CD4-positive, CD25-positive, alpha-beta regulatory T cell (primary cell): ENCODE measurements at regions not wholly inside any gene's neighbourhood (a gene's known extent, or its start where the extent isn't known, plus 50 kb on each side); places are given as distances from the start of the nearest gene placed in this dataset.
A peak's percentile ranks its signal among the peaks of the same experiment; 100 is the strongest.

ENCODE experiments used
- ATAC-seq, 2 donors: fragments of 150-1000 bp; cut with Tn5 transposase; one replicate each; pipeline ENCODE4 v1.10.0; 2021; ENCODE audit warnings: low read depth in 2 of 2, moderate number of reproducible peaks in 2 of 2, moderate library complexity in 1 of 2
- DNase-seq, 3 donors: peaks; one replicate each; pipeline versions ENCODE4 v3.0.0 to v3.0.0-alpha.2; 2012 to 2022; ENCODE audit warnings: mixed read lengths in 1 of 3
- H3K27ac ChIP-seq: one replicate; pipeline ENCODE4 v1.7.0; 2013; ENCODE audit warnings: mild to moderate bottlenecking, low read length; ENCODE audit not compliant: insufficient read depth, poor library complexity, severe bottlenecking
- H3K27me3 ChIP-seq: one replicate; pipeline ENCODE4 v1.7.0; 2013; ENCODE audit warnings: low read length; ENCODE audit not compliant: control insufficient read depth, insufficient read depth
- H3K36me3 ChIP-seq: one replicate; pipeline ENCODE4 v1.7.0; 2013; ENCODE audit warnings: mild to moderate bottlenecking, low read length, moderate library complexity; ENCODE audit not compliant: control insufficient read depth, insufficient read depth
- H3K4me1 ChIP-seq: 2 replicates; pipeline ENCODE4 v1.7.0; 2013; ENCODE audit warnings: mild to moderate bottlenecking, low read length; ENCODE audit not compliant: insufficient read depth, control insufficient read depth, poor library complexity, severe bottlenecking
- H3K4me3 ChIP-seq: one replicate; pipeline ENCODE4 v1.7.0; 2013; ENCODE audit warnings: low read depth, mild to moderate bottlenecking, low read length, moderate library complexity
- H3K9me3 ChIP-seq, 2 experiments: 1 replicate in 1 of 2; 2 replicates in 1 of 2; pipeline ENCODE4 v1.7.0; 2013; ENCODE audit warnings: low read length in 2 of 2, mild to moderate bottlenecking in 1 of 2, moderate library complexity in 1 of 2; ENCODE audit not compliant: control insufficient read depth in 2 of 2
- H3K27ac Mint-ChIP-seq, 3 donors: one replicate each; pipeline ENCODE4 v1.8.0; 2020 to 2022; ENCODE audit warnings: mild to moderate bottlenecking in 3 of 3, mixed read lengths in 3 of 3, moderate library complexity in 2 of 3
- H3K27me3 Mint-ChIP-seq: one replicate; pipeline ENCODE4 v1.8.0; 2022; ENCODE audit warnings: mild to moderate bottlenecking, mixed read lengths
- H3K36me3 Mint-ChIP-seq: one replicate; pipeline ENCODE4 v1.8.0; 2020; ENCODE audit warnings: mixed read lengths
- H3K4me1 Mint-ChIP-seq, 4 donors: one replicate each; pipeline ENCODE4 v1.8.0; 2020 to 2022; ENCODE audit warnings: mixed read lengths in 4 of 4, mild to moderate bottlenecking in 1 of 4
- H3K4me3 Mint-ChIP-seq, 4 donors: one replicate each; pipeline ENCODE4 v1.8.0; 2020 to 2022; ENCODE audit warnings: mild to moderate bottlenecking in 4 of 4, mixed read lengths in 4 of 4, moderate library complexity in 3 of 4
- H3K9me3 Mint-ChIP-seq, 7 donors: one replicate each; pipeline ENCODE4 v1.8.0; 2020 to 2022; ENCODE audit warnings: mixed read lengths in 7 of 7, mild to moderate bottlenecking in 3 of 7, moderate library complexity in 2 of 7

GRCh38 chr3:99084826-99085225 lies 183.3 kb upstream of the DCBLD2 start:
- no peaks in the 10 kb centered on the region for H3K27me3 ChIP-seq
- H3K4me3 ChIP-seq = no peak overlapping the region
- no peak overlapping the region for H3K27ac ChIP-seq
- no peak overlapping the region for H3K4me3 Mint-ChIP-seq
- no peak overlapping the region for H3K27ac Mint-ChIP-seq
- H3K4me1 ChIP-seq = no peaks in the 10 kb centered on the region
- H3K27me3 Mint-ChIP-seq = no peaks in the 10 kb centered on the region
- DNase-seq (no peak), ATAC-seq (no peak)
- no peaks in the 10 kb centered on the region for H3K9me3 ChIP-seq
- H3K36me3 ChIP-seq = no peaks in the 10 kb centered on the region
- no peaks in the 10 kb centered on the region for H3K36me3 Mint-ChIP-seq
- peaks cover 0 to 5% (median 0%) of the 10 kb centered on the region in 7 donors for H3K9me3 Mint-ChIP-seq
- H3K4me1 Mint-ChIP-seq = no peaks in the 10 kb centered on the region

DNA sequence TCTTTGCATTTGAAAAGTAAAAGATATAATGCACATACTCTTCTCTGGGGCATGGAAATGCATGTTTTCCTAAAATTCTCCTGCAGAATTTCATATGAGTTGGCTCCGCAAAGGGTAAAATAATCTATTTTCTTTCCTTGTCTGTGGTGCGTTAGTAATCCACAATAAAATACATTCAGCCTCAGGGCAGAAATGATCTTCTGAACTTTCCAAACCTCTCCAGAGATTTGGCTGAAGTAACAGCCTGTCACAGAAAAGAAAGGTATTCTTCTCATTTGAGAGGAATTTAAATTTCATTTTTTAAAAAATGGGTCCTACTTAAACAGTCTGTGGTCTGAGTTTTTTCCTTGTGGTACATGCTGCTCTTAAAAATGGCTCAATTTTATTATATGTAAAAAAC lies 182.7 kb upstream of the DCBLD2 start:
- H3K9me3 ChIP-seq = no peaks in the 10 kb centered on the region

DNA sequence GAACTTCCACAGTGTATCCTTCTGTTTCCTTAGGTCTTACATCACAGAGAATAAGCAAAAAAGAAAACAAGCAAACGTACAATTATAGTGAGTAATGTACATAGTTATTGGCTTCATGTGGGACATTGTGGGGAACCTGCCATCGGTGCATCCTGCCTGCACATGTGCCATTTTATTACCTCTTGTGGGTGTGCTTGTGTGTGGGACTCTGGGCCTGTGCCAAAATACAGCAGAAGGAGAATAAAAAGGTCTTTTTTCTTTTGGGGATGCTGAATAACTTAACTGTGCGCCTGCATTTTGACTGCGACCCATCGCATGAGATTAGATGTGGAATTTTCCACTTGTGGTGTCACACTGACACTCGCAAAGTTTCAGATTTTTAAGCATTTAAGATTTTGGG lies 169.6 kb upstream of the DCBLD2 start:
- no peak overlapping the region for H3K27ac ChIP-seq
- H3K36me3 Mint-ChIP-seq = no peaks in the 10 kb centered on the region
- no peak for ATAC-seq

More for the DNA sequence above, 182.7 kb upstream of the DCBLD2 start:
- Mint-ChIP-seq H3K36me3 (no peaks in the 10 kb centered on the region), H3K4me1 (no peaks in the 10 kb centered on the region), H3K27ac (no peak overlapping the region), H3K27me3 (no peaks in the 10 kb centered on the region), H3K9me3 (peaks cover 0 to 5% (median 0%) of the 10 kb centered on the region in 7 donors), H3K4me3 (no peak overlapping the region)
- H3K4me3 ChIP-seq = no peak overlapping the region
- H3K36me3 ChIP-seq = no peaks in the 10 kb centered on the region
- ATAC-seq (no peak), DNase-seq (no peak)
- no peaks in the 10 kb centered on the region for H3K4me1 ChIP-seq
- no peaks in the 10 kb centered on the region for H3K27me3 ChIP-seq
- no peak overlapping the region for H3K27ac ChIP-seq

DNA sequence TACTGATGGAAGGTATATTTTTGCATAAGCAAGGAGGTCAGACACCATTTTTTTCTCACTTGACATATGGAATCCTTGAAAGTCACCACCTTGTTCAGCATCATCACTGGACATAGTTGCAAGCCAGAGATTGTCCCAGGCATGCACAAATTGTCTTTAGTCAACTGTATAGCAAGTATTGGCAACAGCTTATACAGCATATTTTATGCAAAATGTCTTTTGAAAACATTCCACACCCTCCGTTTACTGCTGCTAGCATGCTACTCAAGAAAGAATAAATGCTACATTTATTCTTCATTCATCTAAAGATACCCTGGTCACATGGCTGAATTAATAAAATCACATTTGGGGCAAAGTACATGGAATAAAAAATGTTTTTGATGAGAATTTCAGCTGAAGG lies 168.5 kb upstream of the DCBLD2 start:
- ATAC-seq (no peak), DNase-seq (no peak)
- no peak overlapping the region for H3K27ac ChIP-seq
- H3K4me3 ChIP-seq = no peak overlapping the region
- peaks cover 0 to 19% (median 4%) of the 10 kb centered on the region in 7 donors for H3K9me3 Mint-ChIP-seq
- H3K36me3 ChIP-seq = no peaks in the 10 kb centered on the region
- no peaks in the 10 kb centered on the region for H3K36me3 Mint-ChIP-seq
- H3K27me3 Mint-ChIP-seq = no peaks in the 10 kb centered on the region
- H3K9me3 ChIP-seq = no peaks in the 10 kb centered on the region
- no peaks in the 10 kb centered on the region for H3K4me1 ChIP-seq
- no peaks in the 10 kb centered on the region for H3K4me1 Mint-ChIP-seq
- H3K27me3 ChIP-seq = no peaks in the 10 kb centered on the region
- no peak overlapping the region for H3K27ac Mint-ChIP-seq
- H3K4me3 Mint-ChIP-seq = no peak overlapping the region

More for the DNA sequence above, 169.6 kb upstream of the DCBLD2 start:
- Mint-ChIP-seq H3K27me3 (no peaks in the 10 kb centered on the region), H3K4me3 (no peak overlapping the region), H3K4me1 (no peaks in the 10 kb centered on the region), H3K27ac (no peak overlapping the region), H3K9me3 (peaks cover 0 to 12% (median 0%) of the 10 kb centered on the region in 7 donors)
- no peaks in the 10 kb centered on the region for H3K4me1 ChIP-seq
- DNase-seq = no peak
- no peaks in the 10 kb centered on the region for H3K27me3 ChIP-seq
- H3K9me3 ChIP-seq = no peaks in the 10 kb centered on the region
- H3K36me3 ChIP-seq = no peaks in the 10 kb centered on the region
- H3K4me3 ChIP-seq = no peak overlapping the region

DNA sequence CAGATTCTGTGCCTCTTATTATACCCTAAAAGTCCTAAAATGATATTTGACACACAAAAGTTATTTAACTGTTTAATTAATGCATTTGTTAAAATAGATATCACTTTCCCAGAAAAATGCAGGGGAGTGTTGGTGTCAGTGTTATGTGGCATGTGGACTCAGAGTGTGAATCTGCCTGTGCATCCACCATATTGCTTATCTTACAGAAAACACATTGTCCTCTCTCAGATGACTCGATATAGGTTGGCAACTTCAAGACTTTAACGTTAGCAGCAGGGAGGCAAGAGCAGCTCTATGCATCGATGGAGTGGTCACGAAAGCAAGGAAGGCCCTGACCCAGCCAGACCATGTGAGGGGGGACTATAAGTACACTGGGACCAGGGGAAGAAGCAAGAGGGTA lies 165.4 kb upstream of the DCBLD2 start:
- no peaks in the 10 kb centered on the region for H3K4me1 Mint-ChIP-seq
- no peaks in the 10 kb centered on the region for H3K4me1 ChIP-seq
- no peaks in the 10 kb centered on the region for H3K27me3 ChIP-seq
- no peak overlapping the region for H3K4me3 ChIP-seq
- H3K4me3 Mint-ChIP-seq = peak overlapping the region in 1 of 4 donors; percentile 33
- H3K27me3 Mint-ChIP-seq = no peaks in the 10 kb centered on the region
- no peaks in the 10 kb centered on the region for H3K36me3 Mint-ChIP-seq
- H3K9me3 Mint-ChIP-seq = peaks cover 0 to 18% (median 4%) of the 10 kb centered on the region in 7 donors
- ATAC-seq = no peak
- H3K9me3 ChIP-seq = no peaks in the 10 kb centered on the region
- H3K27ac ChIP-seq = no peak overlapping the region
- no peaks in the 10 kb centered on the region for H3K36me3 ChIP-seq
- no peak for DNase-seq
- no peak overlapping the region for H3K27ac Mint-ChIP-seq

GRCh38 chr3:99049164-99049563 lies 147.7 kb upstream of the DCBLD2 start:
- H3K36me3 ChIP-seq = no peaks in the 10 kb centered on the region
- H3K4me1 ChIP-seq = no peaks in the 10 kb centered on the region
- H3K27ac ChIP-seq = no peak overlapping the region
- Mint-ChIP-seq H3K36me3 (no peaks in the 10 kb centered on the region), H3K9me3 (peaks cover 0 to 11% (median 2%) of the 10 kb centered on the region in 7 donors), H3K27ac (no peak overlapping the region), H3K4me3 (no peak overlapping the region), H3K27me3 (no peaks in the 10 kb centered on the region), H3K4me1 (no peaks in the 10 kb centered on the region)
- ATAC-seq (no peak), DNase-seq (no peak)
- no peaks in the 10 kb centered on the region for H3K27me3 ChIP-seq
- no peaks in the 10 kb centered on the region for H3K9me3 ChIP-seq
- H3K4me3 ChIP-seq = no peak overlapping the region

- no peaks in the 10 kb centered on the region for H3K9me3 ChIP-seq
Measured at GRCh38 chr3:99041747-99042146, 140.3 kb upstream of the DCBLD2 start.

GRCh38 chr3:99031778-99032177 lies 130.3 kb upstream of the DCBLD2 start:
- H3K27me3 Mint-ChIP-seq = no peaks in the 10 kb centered on the region
- ATAC-seq = no peak

More at GRCh38 chr3:99041747-99042146, 140.3 kb upstream of the DCBLD2 start:
- Mint-ChIP-seq H3K4me1 (no peaks in the 10 kb centered on the region), H3K4me3 (no peak overlapping the region), H3K27ac (no peak overlapping the region), H3K27me3 (no peaks in the 10 kb centered on the region), H3K9me3 (peaks cover 0 to 12% (median 2%) of the 10 kb centered on the region in 7 donors), H3K36me3 (no peaks in the 10 kb centered on the region)
- ATAC-seq (no peak), DNase-seq (no peak)
- H3K27ac ChIP-seq = no peak overlapping the region
- H3K4me1 ChIP-seq = no peaks in the 10 kb centered on the region
- no peaks in the 10 kb centered on the region for H3K36me3 ChIP-seq
- H3K27me3 ChIP-seq = no peaks in the 10 kb centered on the region
- H3K4me3 ChIP-seq = no peak overlapping the region

More at GRCh38 chr3:99031778-99032177, 130.3 kb upstream of the DCBLD2 start:
- H3K9me3 ChIP-seq = peaks cover 0 to 4% of the 10 kb centered on the region in 2 experiments
- Mint-ChIP-seq H3K4me3 (no peak overlapping the region), H3K27ac (no peak overlapping the region), H3K4me1 (no peaks in the 10 kb centered on the region), H3K36me3 (no peaks in the 10 kb centered on the region), H3K9me3 (peaks cover 0 to 13% (median 5%) of the 10 kb centered on the region in 7 donors)
- no peaks in the 10 kb centered on the region for H3K36me3 ChIP-seq
- H3K4me3 ChIP-seq = no peak overlapping the region
- no peak overlapping the region for H3K27ac ChIP-seq
- DNase-seq = no peak
- no peaks in the 10 kb centered on the region for H3K4me1 ChIP-seq
- no peaks in the 10 kb centered on the region for H3K27me3 ChIP-seq
